ENCODE measurements at regions not wholly inside any gene's neighbourhood (a gene's known extent, or its start where the extent isn't known, plus 50 kb on each side); places are given as distances from the start of the nearest gene placed in this dataset.

GRCh38 chr3:139771331-139771730 is 93.6 kb upstream of the NMNAT3 start:
- Histone ChIP-seq H3K4me3 (ENCODE audit: low read depth in 1 of 2, low read length in 2 of 2) (no peak overlapping the region), H3K36me3 (ENCODE audit: insufficient read depth, low read length) (no peaks in the 10 kb centered on the region), H3K9me3 (ENCODE audit: insufficient read depth, low read length, severe bottlenecking) (no peaks in the 10 kb centered on the region), H3K27ac (ENCODE audit: low read length) (no peak overlapping the region), H4K20me1 (ENCODE audit: insufficient read depth, low read length) (no peaks in the 10 kb centered on the region), H3K27me3 (ENCODE audit: insufficient read depth, low read length, poor library complexity) (no peaks in the 10 kb centered on the region), H3K4me1 (ENCODE audit: insufficient read depth, low read length) (no peaks in the 10 kb centered on the region), H3K4me2 (ENCODE audit: insufficient read depth, low read length) (no peak overlapping the region), H2AFZ (ENCODE audit: low read depth, low read length) (no peak overlapping the region), H3K9ac (ENCODE audit: low read depth, low read length) (no peak overlapping the region), H3K79me2 (ENCODE audit: insufficient read depth, low read length) (no peaks in the 10 kb centered on the region)
- TF ChIP-seq EZH2 (IDR thresholded peaks at IDR 0.05; ENCODE audit: borderline replicate concordance, low read depth, low read length, severe bottlenecking) = no peak
- TF ChIP-seq, protein P1, sequence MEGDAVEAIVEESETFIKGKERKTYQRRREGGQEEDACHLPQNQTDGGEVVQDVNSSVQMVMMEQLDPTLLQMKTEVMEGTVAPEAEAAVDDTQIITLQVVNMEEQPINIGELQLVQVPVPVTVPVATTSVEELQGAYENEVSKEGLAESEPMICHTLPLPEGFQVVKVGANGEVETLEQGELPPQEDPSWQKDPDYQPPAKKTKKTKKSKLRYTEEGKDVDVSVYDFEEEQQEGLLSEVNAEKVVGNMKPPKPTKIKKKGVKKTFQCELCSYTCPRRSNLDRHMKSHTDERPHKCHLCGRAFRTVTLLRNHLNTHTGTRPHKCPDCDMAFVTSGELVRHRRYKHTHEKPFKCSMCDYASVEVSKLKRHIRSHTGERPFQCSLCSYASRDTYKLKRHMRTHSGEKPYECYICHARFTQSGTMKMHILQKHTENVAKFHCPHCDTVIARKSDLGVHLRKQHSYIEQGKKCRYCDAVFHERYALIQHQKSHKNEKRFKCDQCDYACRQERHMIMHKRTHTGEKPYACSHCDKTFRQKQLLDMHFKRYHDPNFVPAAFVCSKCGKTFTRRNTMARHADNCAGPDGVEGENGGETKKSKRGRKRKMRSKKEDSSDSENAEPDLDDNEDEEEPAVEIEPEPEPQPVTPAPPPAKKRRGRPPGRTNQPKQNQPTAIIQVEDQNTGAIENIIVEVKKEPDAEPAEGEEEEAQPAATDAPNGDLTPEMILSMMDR (IDR thresholded peaks at IDR 0.05; ENCODE audit: borderline replicate concordance, extremely low read depth, low read length, poor library complexity, severe bottlenecking) = no peak
- ATAC-seq (ENCODE audit: insufficient read depth, low read depth) = no peak
- DNase-seq = no peak

GRCh38 chr3:139770577-139770976 is 92.8 kb upstream of the NMNAT3 start:
- no peaks in the 10 kb centered on the region for H4K20me1 ChIP-seq (ENCODE audit: insufficient read depth, low read length)
- no peaks in the 10 kb centered on the region for H3K27me3 ChIP-seq (ENCODE audit: insufficient read depth, low read length, poor library complexity)
- DNase-seq (no peak), ATAC-seq (ENCODE audit: insufficient read depth, low read depth) (no peak)
- no peak overlapping the region for H3K27ac ChIP-seq (ENCODE audit: low read length)
- H3K4me2 ChIP-seq (ENCODE audit: insufficient read depth, low read length) = no peak overlapping the region
- no peaks in the 10 kb centered on the region for H3K4me1 ChIP-seq (ENCODE audit: insufficient read depth, low read length)
- H3K9ac ChIP-seq (ENCODE audit: low read depth, low read length) = no peak overlapping the region
- no peak overlapping the region for H2AFZ ChIP-seq (ENCODE audit: low read depth, low read length)
- TF ChIP-seq EZH2 (IDR thresholded peaks at IDR 0.05; ENCODE audit: borderline replicate concordance, low read depth, low read length, severe bottlenecking) = no peak
- TF ChIP-seq, protein P1 (IDR thresholded peaks at IDR 0.05; ENCODE audit: borderline replicate concordance, extremely low read depth, low read length, poor library complexity, severe bottlenecking) = no peak
- no peak overlapping the region for H3K4me3 ChIP-seq (ENCODE audit: low read depth in 1 of 2, low read length in 2 of 2)
- H3K36me3 ChIP-seq (ENCODE audit: insufficient read depth, low read length) = no peaks in the 10 kb centered on the region
- no peaks in the 10 kb centered on the region for H3K79me2 ChIP-seq (ENCODE audit: insufficient read depth, low read length)
- H3K9me3 ChIP-seq (ENCODE audit: insufficient read depth, low read length, severe bottlenecking) = no peaks in the 10 kb centered on the region

- ATAC-seq (ENCODE audit: insufficient read depth, low read depth) = no peak
- H3K9me3 ChIP-seq (ENCODE audit: insufficient read depth, low read length, severe bottlenecking) = no peaks in the 10 kb centered on the region
These were observed 92.0 kb upstream of the NMNAT3 start for GRCh38 chr3:139769796-139770195.

More at GRCh38 chr3:139769796-139770195, 92.0 kb upstream of the NMNAT3 start:
- no peak overlapping the region for H3K27ac ChIP-seq (ENCODE audit: low read length)
- no peaks in the 10 kb centered on the region for H4K20me1 ChIP-seq (ENCODE audit: insufficient read depth, low read length)
- H3K4me2 ChIP-seq (ENCODE audit: insufficient read depth, low read length) = no peak overlapping the region
- H3K9ac ChIP-seq (ENCODE audit: low read depth, low read length) = no peak overlapping the region
- H3K36me3 ChIP-seq (ENCODE audit: insufficient read depth, low read length) = no peaks in the 10 kb centered on the region
- no peak for DNase-seq
- no peak overlapping the region for H2AFZ ChIP-seq (ENCODE audit: low read depth, low read length)
- no peaks in the 10 kb centered on the region for H3K4me1 ChIP-seq (ENCODE audit: insufficient read depth, low read length)
- H3K79me2 ChIP-seq (ENCODE audit: insufficient read depth, low read length) = no peaks in the 10 kb centered on the region
- TF ChIP-seq, protein P1 (IDR thresholded peaks at IDR 0.05; ENCODE audit: borderline replicate concordance, extremely low read depth, low read length, poor library complexity, severe bottlenecking) = no peak
- TF ChIP-seq EZH2 (IDR thresholded peaks at IDR 0.05; ENCODE audit: borderline replicate concordance, low read depth, low read length, severe bottlenecking) = no peak
- no peaks in the 10 kb centered on the region for H3K27me3 ChIP-seq (ENCODE audit: insufficient read depth, low read length, poor library complexity)
- H3K4me3 ChIP-seq (ENCODE audit: low read depth in 1 of 2, low read length in 2 of 2) = no peak overlapping the region

All from DND-41 (cell line).